Gastrocnemius medialis (tissue), 4 donors: ENCODE measurements at regions not wholly inside any gene's neighbourhood (a gene's known extent, or its start where the extent isn't known, plus 50 kb on each side); places are given as distances from the start of the nearest gene placed in this dataset.

ENCODE experiments used
- POLR2A ChIP-seq, 2 donors: fragments of 450-650 bp; IDR thresholded peaks; one replicate each; pipeline ENCODE4 v1.6.1; 2017; ENCODE audit warnings: antibody characterized with exemption in 2 of 2, mild to moderate bottlenecking in 2 of 2, moderate library complexity in 2 of 2
- TF ChIP-seq, protein P1 (sequence below), 5 experiments: fragments of 450-650 bp in 3 of 5; fragments of 200-600 bp in 2 of 5; sonication (generic) in 2 of 5; IDR thresholded peaks in 4 of 5; conservative IDR thresholded peaks in 1 of 5; 1 replicate in 4 of 5; 2 replicates in 1 of 5; pipeline ENCODE4 v1.5.1; 2016 to 2019; ENCODE audit warnings: antibody characterized with exemption in 5 of 5, mild to moderate bottlenecking in 3 of 5, moderate library complexity in 3 of 5

DNA sequence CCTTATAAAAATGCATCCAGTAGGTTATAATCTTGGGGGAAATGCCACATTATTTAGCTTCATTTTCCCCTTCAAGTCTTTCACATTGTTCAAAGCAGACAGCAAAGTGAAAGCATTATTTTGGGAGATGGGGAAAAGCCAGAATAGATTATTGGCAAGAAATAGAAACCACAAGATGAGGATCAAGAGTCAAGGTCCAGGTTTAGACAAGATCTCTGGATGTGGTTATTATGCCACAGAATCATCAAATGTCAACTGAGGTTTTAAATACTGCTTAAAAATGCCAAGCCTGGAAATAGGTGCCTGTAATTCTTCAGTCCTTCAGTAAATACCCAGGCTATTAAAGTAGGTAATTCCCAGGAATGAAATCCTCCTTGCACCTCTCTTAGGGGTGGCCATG, 65.1 kb upstream of the ALOX12 start:
- TF ChIP-seq, protein P1, sequence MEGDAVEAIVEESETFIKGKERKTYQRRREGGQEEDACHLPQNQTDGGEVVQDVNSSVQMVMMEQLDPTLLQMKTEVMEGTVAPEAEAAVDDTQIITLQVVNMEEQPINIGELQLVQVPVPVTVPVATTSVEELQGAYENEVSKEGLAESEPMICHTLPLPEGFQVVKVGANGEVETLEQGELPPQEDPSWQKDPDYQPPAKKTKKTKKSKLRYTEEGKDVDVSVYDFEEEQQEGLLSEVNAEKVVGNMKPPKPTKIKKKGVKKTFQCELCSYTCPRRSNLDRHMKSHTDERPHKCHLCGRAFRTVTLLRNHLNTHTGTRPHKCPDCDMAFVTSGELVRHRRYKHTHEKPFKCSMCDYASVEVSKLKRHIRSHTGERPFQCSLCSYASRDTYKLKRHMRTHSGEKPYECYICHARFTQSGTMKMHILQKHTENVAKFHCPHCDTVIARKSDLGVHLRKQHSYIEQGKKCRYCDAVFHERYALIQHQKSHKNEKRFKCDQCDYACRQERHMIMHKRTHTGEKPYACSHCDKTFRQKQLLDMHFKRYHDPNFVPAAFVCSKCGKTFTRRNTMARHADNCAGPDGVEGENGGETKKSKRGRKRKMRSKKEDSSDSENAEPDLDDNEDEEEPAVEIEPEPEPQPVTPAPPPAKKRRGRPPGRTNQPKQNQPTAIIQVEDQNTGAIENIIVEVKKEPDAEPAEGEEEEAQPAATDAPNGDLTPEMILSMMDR (IDR thresholded peaks at IDR 0.05 in 4 of 5, conservative IDR thresholded peaks at IDR 0.05 in 1 of 5): no peak
- TF ChIP-seq POLR2A (IDR thresholded peaks at IDR 0.05): no peak
